ENCODE measurements at regions not wholly inside any gene's neighbourhood (a gene's known extent, or its start where the extent isn't known, plus 50 kb on each side); places are given as distances from the start of the nearest gene placed in this dataset.

- TF ChIP-seq GATA2 (IDR thresholded peaks at IDR 0.05; ENCODE audit: low read depth, low read length) (no peak), GATA3 (IDR thresholded peaks at IDR 0.05; ENCODE audit: low read depth, low read length) (no peak)
Measured at GRCh38 chr5:103690676-103691075, 128.1 kb upstream of the NUDT12 start.
